ENCODE measurements at regions not wholly inside any gene's neighbourhood (a gene's known extent, or its start where the extent isn't known, plus 50 kb on each side); places are given as distances from the start of the nearest gene placed in this dataset.

GRCh38 chr16:86404678-86405077, 105.6 kb upstream of the FOXF1 start:
- no peak for TF ChIP-seq CTCF (IDR thresholded peaks at IDR 0.05; ENCODE audit: partially characterized antibody, unreplicated experiment)

GRCh38 chr16:86405319-86405718, 105.0 kb upstream of the FOXF1 start:
- no peak for TF ChIP-seq CTCF (IDR thresholded peaks at IDR 0.05; ENCODE audit: partially characterized antibody, unreplicated experiment)
- H3K9me3 Mint-ChIP-seq (ENCODE audit: unreplicated experiment), result peaks cover 1% of the 10 kb centered on the region
- no peaks in the 10 kb centered on the region for H3K36me3 Mint-ChIP-seq (ENCODE audit: unreplicated experiment)
- peaks cover 7% of the 10 kb centered on the region for H3K27me3 Mint-ChIP-seq (ENCODE audit: unreplicated experiment)
- no peak overlapping the region for H3K27ac Mint-ChIP-seq (ENCODE audit: unreplicated experiment)
- no peak overlapping the region for H3K4me3 Mint-ChIP-seq (ENCODE audit: unreplicated experiment)
- no peak for DNase-seq
- H3K4me1 Mint-ChIP-seq (ENCODE audit: low read depth, unreplicated experiment), result no peaks in the 10 kb centered on the region

More at GRCh38 chr16:86404678-86405077, 105.6 kb upstream of the FOXF1 start:
- Mint-ChIP-seq H3K27ac (ENCODE audit: unreplicated experiment) (no peak overlapping the region), H3K4me1 (ENCODE audit: low read depth, unreplicated experiment) (no peaks in the 10 kb centered on the region), H3K27me3 (ENCODE audit: unreplicated experiment) (peaks cover 7% of the 10 kb centered on the region), H3K36me3 (ENCODE audit: unreplicated experiment) (no peaks in the 10 kb centered on the region), H3K9me3 (ENCODE audit: unreplicated experiment) (peaks cover 1% of the 10 kb centered on the region), H3K4me3 (ENCODE audit: unreplicated experiment) (no peak overlapping the region)
- no peak for DNase-seq

- no peak for DNase-seq
- no peaks in the 10 kb centered on the region for H3K4me1 Mint-ChIP-seq (ENCODE audit: low read depth, unreplicated experiment)
- H3K4me3 Mint-ChIP-seq (ENCODE audit: unreplicated experiment), result no peak overlapping the region
- TF ChIP-seq CTCF (IDR thresholded peaks at IDR 0.05; ENCODE audit: partially characterized antibody, unreplicated experiment), result no peak
- no peak overlapping the region for H3K27ac Mint-ChIP-seq (ENCODE audit: unreplicated experiment)
- no peaks in the 10 kb centered on the region for H3K36me3 Mint-ChIP-seq (ENCODE audit: unreplicated experiment)
- peaks cover 7% of the 10 kb centered on the region for H3K27me3 Mint-ChIP-seq (ENCODE audit: unreplicated experiment)
- peaks cover 1% of the 10 kb centered on the region for H3K9me3 Mint-ChIP-seq (ENCODE audit: unreplicated experiment)
Measured at GRCh38 chr16:86406056-86406455, 104.3 kb upstream of the FOXF1 start.

- Mint-ChIP-seq H3K4me3 (ENCODE audit: unreplicated experiment) (no peak overlapping the region), H3K4me1 (ENCODE audit: low read depth, unreplicated experiment) (no peaks in the 10 kb centered on the region), H3K27me3 (ENCODE audit: unreplicated experiment) (peaks cover 2% of the 10 kb centered on the region), H3K36me3 (ENCODE audit: unreplicated experiment) (no peaks in the 10 kb centered on the region), H3K9me3 (ENCODE audit: unreplicated experiment) (peaks cover 4% of the 10 kb centered on the region), H3K27ac (ENCODE audit: unreplicated experiment) (no peak overlapping the region)
- TF ChIP-seq CTCF (IDR thresholded peaks at IDR 0.05; ENCODE audit: partially characterized antibody, unreplicated experiment), result no peak
- DNase-seq, result no peak
Measured at GRCh38 chr16:86408685-86409084, 101.6 kb upstream of the FOXF1 start.

GRCh38 chr16:86410081-86410480, 100.2 kb upstream of the FOXF1 start:
- no peak overlapping the region for H3K4me3 Mint-ChIP-seq (ENCODE audit: unreplicated experiment)

More at GRCh38 chr16:86410081-86410480, 100.2 kb upstream of the FOXF1 start:
- no peaks in the 10 kb centered on the region for H3K4me1 Mint-ChIP-seq (ENCODE audit: low read depth, unreplicated experiment)
- no peak for TF ChIP-seq CTCF (IDR thresholded peaks at IDR 0.05; ENCODE audit: partially characterized antibody, unreplicated experiment)
- H3K36me3 Mint-ChIP-seq (ENCODE audit: unreplicated experiment), result no peaks in the 10 kb centered on the region
- peaks cover 2% of the 10 kb centered on the region for H3K27me3 Mint-ChIP-seq (ENCODE audit: unreplicated experiment)
- H3K27ac Mint-ChIP-seq (ENCODE audit: unreplicated experiment), result no peak overlapping the region
- no peak for DNase-seq
- H3K9me3 Mint-ChIP-seq (ENCODE audit: unreplicated experiment), result peaks cover 3% of the 10 kb centered on the region

Measured in glutamatergic neuron (in vitro differentiated cells).